Right hindlimb (tissue), 1 donor: ENCODE measurements at regions not wholly inside any gene's neighbourhood (a gene's known extent, or its start where the extent isn't known, plus 50 kb on each side); places are given as distances from the start of the nearest gene placed in this dataset.
"Not testable (repeated sequence)": the region's sequence is repeated elsewhere in the genome, so short reads cannot be mapped to it uniquely, and the experiment has no call there.

ENCODE experiments used
- DNase-seq: peaks from one replicate; pipeline ENCODE4 v3.0.0-alpha.2; 2018

- DNase-seq = no peak
Measured at GRCh38 chr1:43039228-43040055, 80.8 kb upstream of the SLC2A1 start.

DNA sequence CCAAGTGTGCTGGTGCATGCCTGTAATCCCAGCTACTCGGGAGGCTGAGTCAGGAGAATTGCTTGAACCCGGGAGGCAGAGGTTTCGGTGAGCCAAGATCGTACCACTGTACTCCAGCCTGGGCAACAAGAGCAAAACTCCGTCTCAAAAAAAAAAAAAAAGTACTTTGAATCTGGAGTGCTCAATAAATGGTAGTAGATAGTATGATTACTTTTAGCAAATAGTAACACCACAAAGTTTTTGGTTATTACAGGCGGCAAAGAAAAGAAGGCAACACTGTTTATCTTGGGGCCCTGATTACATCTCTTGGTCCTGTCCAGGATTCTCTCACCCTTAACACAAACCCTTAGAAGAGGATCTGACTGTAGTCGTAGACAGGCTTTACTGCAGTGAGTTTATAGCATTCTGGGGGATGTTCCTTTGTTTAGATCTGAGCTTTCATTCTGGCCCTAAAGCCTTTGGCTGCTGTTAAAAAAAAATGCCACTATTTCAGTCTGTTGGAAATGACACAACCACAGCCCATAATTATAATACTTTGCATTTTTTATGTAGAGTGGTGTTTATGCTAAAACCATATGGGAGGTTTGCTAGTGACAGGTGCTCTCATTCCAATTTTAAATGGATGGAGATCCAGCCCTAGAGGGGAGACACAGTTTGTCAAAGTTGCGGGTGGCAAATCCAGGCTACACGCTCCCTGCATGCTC, 79.7 kb upstream of the SLC2A1 start:
- DNase-seq = no peak

- no peak for DNase-seq
Measured at GRCh38 chr1:43037466-43037865, 78.8 kb upstream of the SLC2A1 start.

- DNase-seq = no peak
Measured at GRCh38 chr1:43036932-43037331, 78.3 kb upstream of the SLC2A1 start.

DNA sequence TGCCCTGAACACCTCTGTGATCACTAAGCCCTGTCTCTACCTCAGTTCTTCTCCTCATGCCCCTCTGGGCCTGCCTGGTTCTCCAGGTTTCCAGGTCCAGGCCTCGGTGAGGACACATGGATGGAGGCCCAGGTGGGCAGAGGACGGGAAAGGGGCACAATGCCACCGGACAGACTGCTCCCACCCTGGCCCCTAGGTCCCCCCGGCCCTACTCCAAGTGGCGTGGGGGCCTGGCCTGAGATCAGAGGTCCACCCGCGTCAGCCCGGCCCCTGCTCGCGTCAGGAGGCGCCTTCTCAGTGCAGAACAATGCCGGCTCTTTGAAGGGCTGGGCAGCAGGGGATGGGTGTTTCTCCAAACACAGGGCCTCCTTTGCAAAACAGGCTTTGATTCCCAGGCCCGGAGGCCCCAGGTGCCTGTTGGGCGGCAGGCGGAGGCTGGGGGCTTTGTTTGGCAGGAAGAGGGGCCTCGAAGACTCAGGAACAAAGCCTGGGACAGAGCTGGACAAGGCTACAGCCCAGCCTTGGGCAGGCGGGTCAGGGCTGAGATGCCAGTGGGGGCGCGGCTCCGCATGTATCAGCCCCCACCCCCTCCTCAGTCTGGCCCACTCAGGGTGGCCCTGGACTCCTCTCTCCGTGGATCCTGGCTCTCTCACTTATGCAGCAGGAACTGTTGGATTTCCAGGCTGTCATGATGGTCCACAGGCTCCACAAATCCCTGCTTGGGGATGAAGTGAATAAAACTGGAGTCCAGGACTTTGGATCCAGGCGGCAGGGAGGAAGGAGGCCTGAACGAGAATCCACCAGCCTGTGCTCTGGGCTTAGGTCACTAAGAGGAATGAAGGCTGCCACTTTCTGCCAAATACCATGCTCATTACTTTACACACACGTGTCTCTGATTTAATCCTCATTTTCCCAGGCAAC, 77.4 kb upstream of the SLC2A1 start:
- DNase-seq = no peak

- DNase-seq = no peak
Measured at GRCh38 chr1:43034778-43035177, 76.1 kb upstream of the SLC2A1 start.

DNA sequence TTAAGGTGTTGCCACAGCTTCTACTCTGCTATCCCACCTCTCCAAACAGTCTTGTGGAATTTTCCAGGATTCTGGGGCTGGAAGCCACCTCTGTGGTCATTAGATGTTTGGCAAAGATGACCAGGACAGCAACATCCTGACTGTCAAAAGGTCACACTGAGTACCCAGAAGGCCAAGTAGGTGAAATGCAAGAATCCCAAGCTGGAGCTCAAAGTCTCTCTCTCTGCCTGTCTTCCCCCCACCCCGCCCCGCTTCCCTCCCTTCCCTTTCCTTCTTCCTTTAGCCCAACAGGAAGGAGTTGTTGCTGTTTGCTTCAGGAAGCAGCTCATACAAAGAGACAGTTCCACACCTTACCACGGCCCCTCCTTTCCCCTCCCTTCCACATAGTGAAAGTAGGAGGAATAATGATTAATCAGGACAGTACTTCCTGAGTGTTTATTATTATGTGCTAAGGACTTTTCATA, 75.6 kb upstream of the SLC2A1 start:
- no peak for DNase-seq

GRCh38 chr1:43031316-43032203, 72.9 kb upstream of the SLC2A1 start:
- DNase-seq = no peak

- no peak for DNase-seq
Measured at GRCh38 chr1:43024905-43025304, 66.2 kb upstream of the SLC2A1 start.

- DNase-seq = no peak
Measured at GRCh38 chr1:43021547-43022474, 63.1 kb upstream of the SLC2A1 start.

DNA sequence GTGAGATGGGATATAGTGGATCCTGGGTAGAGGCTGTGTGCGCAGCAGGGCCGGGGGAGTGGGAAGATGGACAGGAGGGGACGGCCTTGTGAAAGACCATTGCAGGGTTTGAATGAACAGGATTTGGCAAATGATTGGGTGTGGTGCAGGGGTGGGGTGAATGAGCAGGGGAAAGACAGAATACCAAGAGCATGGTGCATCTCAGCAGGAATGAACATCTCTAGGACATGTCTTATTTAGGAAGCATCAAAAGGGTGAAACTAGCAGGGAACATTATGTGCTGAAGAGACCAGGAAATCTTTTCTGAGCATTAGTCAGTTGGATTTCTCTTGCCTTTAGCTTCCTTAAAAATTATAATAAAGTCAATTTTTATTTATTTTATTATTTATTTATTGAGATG, 60.6 kb upstream of the SLC2A1 start:
- no peak for DNase-seq

DNA sequence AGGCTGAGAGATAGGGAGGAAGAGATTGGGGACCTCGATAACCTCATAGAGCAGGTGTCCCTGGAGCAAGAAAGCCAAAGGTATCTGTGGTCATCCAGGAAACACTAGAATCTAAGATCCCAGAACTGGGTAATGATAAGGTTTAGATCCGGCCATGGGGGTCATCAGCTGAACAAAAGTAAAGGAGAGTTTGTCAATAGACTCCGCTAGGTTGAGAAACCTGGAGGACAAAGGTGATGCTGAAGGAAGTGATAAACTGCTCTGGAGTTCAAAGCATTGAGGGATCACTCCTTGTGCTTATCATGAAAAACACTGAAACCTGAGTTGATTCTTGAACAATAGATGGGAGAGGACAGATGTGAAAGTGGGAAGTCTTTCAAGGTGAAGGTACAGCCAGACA, 59.5 kb upstream of the SLC2A1 start:
- no peak for DNase-seq

DNA sequence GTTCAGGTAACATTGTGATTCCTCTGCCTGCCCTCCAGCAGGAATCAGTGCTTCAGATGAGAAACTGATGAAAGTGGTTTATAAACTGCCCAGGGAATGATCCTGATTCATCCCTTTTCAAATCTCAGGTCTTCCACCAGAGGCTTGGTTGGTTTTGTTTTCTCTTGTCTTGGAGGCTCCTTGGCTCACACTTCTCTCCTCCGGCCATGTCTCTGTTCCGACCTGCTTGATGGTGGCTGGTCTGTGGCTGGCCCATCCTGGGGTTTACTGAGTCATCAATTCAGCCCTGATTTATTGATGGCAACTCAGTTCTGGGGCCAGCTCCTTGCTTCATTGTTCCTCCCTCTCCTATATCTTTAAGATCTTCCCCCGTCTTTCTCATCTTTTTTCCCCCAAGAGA, 56.6 kb upstream of the SLC2A1 start:
- no peak for DNase-seq

DNA sequence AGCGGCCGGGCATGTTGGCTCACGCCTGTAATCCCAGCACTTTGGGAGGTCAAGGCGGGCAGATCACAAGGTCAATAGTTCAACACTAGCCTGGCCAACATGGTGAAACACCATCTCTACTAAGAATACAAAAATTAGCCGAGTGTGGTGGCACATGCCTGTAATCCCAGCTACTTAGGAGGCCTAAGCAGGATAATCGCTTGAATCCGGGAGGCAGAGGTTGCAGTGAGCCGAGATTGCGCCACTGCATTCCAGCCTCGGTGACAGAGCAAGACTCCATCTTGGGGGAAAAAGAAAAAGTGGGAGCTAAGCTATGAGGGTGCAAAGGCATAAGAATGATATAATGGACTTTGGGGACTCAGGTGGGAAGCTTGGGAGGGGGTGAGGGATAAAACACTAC, 55.9 kb upstream of the SLC2A1 start:
- DNase-seq = not testable (repeated sequence)

DNA sequence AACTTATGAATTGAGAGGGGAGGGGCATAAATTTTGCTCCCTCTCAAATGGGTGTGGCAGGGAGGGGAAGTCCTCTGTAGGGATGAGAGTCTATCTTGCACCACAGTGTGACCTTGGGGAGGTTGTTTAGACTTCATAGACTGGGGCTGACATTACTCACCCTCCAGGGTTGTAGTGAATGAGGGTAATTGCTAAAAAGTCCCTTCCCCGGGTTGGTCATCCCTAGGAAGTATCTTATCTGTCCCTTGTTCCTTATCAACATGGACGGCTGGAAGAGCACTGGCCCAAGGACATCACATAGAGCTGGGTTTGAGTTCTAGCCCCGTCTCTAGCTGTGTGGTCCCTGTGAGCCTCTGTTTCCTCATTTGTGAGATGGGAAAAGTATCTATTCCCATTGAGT, 52.4 kb upstream of the SLC2A1 start:
- no peak for DNase-seq

GRCh38 chr1:43009274-43009673, 50.6 kb upstream of the SLC2A1 start:
- no peak for DNase-seq

GRCh38 chr1:43008115-43009060, 49.7 kb upstream of the SLC2A1 start:
- no peak for DNase-seq
